ENCODE measurements at regions not wholly inside any gene's neighbourhood (a gene's known extent, or its start where the extent isn't known, plus 50 kb on each side); places are given as distances from the start of the nearest gene placed in this dataset.

GRCh38 chr3:72191209-72191960 lies 406.4 kb upstream of the PROK2 start:
- TF ChIP-seq POLR2AphosphoS5 (IDR thresholded peaks at IDR 0.05; ENCODE audit: insufficient read depth in 1 of 2, low read depth in 1 of 2) (no peak), POLR2A (IDR thresholded peaks at IDR 0.05) (no peak)
- TF ChIP-seq, protein P1, sequence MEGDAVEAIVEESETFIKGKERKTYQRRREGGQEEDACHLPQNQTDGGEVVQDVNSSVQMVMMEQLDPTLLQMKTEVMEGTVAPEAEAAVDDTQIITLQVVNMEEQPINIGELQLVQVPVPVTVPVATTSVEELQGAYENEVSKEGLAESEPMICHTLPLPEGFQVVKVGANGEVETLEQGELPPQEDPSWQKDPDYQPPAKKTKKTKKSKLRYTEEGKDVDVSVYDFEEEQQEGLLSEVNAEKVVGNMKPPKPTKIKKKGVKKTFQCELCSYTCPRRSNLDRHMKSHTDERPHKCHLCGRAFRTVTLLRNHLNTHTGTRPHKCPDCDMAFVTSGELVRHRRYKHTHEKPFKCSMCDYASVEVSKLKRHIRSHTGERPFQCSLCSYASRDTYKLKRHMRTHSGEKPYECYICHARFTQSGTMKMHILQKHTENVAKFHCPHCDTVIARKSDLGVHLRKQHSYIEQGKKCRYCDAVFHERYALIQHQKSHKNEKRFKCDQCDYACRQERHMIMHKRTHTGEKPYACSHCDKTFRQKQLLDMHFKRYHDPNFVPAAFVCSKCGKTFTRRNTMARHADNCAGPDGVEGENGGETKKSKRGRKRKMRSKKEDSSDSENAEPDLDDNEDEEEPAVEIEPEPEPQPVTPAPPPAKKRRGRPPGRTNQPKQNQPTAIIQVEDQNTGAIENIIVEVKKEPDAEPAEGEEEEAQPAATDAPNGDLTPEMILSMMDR (IDR thresholded peaks at IDR 0.05) = no peak

Data from vagina (tissue), 2 donors.